GM18873 (cell line): ENCODE measurements at regions not wholly inside any gene's neighbourhood (a gene's known extent, or its start where the extent isn't known, plus 50 kb on each side); places are given as distances from the start of the nearest gene placed in this dataset.

Experiments
- ATAC-seq: cut with Tn5 transposase; IDR thresholded peaks from one replicate; pipeline ENCODE4 v1.9.1; 2021; ENCODE audit warnings: mild to moderate bottlenecking, moderate library complexity, moderate number of reproducible peaks; ENCODE audit not compliant: unreplicated experiment, low FRiP score

- no peak for ATAC-seq
These were observed 56.9 kb upstream of the TMEM178A start for GRCh38 chr2:39608686-39609441.

- ATAC-seq: no peak
These were observed 55.8 kb upstream of the TMEM178A start for GRCh38 chr2:39609917-39610316.

- ATAC-seq: no peak
These were observed 50.0 kb upstream of the TMEM178A start for GRCh38 chr2:39615675-39616074.
